Activated CD4-positive, alpha-beta T cell treated with anti-CD3 and anti-CD28 coated beads for 48 hours (primary cell): ENCODE measurements at regions not wholly inside any gene's neighbourhood (a gene's known extent, or its start where the extent isn't known, plus 50 kb on each side); places are given as distances from the start of the nearest gene placed in this dataset.
"Not testable (repeated sequence)": the region's sequence is repeated elsewhere in the genome, so short reads cannot be mapped to it uniquely, and the experiment has no call there.

Experiments
- DNase-seq: peaks from one replicate; pipeline ENCODE4 v3.0.0-alpha.2; 2020

GRCh38 chr5:4022056-4022670 lies 426.5 kb downstream of the IRX1 start:
- DNase-seq: no peak

GRCh38 chr5:4023091-4023752 lies 427.6 kb downstream of the IRX1 start:
- no peak for DNase-seq

GRCh38 chr5:4023753-4024335 lies 428.2 kb downstream of the IRX1 start:
- no peak for DNase-seq

- no peak for DNase-seq
These were observed 431.6 kb downstream of the IRX1 start for GRCh38 chr5:4027088-4027734.

- no peak for DNase-seq
These were observed 432.8 kb downstream of the IRX1 start for GRCh38 chr5:4028384-4028783.

GRCh38 chr5:4033546-4033945 lies 437.9 kb downstream of the IRX1 start:
- DNase-seq: not testable (repeated sequence)

GRCh38 chr5:4036861-4037260 lies 441.2 kb downstream of the IRX1 start:
- DNase-seq: no peak

- no peak for DNase-seq
These were observed 443.4 kb downstream of the IRX1 start for GRCh38 chr5:4038994-4039393.

GRCh38 chr5:4042311-4042710 lies 446.7 kb downstream of the IRX1 start:
- DNase-seq: no peak

- DNase-seq: no peak
These were observed 447.5 kb downstream of the IRX1 start for GRCh38 chr5:4043135-4043534.

GRCh38 chr5:4044881-4045280 lies 449.2 kb downstream of the IRX1 start:
- DNase-seq: no peak

GRCh38 chr5:4048398-4048797 lies 452.8 kb downstream of the IRX1 start:
- DNase-seq: no peak

- no peak for DNase-seq
These were observed 454.6 kb downstream of the IRX1 start for GRCh38 chr5:4050203-4050602.

GRCh38 chr5:4053136-4053535 lies 457.5 kb downstream of the IRX1 start:
- DNase-seq: no peak

- no peak for DNase-seq
These were observed 458.5 kb downstream of the IRX1 start for GRCh38 chr5:4054092-4054491.

- DNase-seq: no peak
These were observed 463.3 kb downstream of the IRX1 start for GRCh38 chr5:4058899-4059298.

GRCh38 chr5:4065472-4066320 lies 470.1 kb downstream of the IRX1 start:
- no peak for DNase-seq

- DNase-seq: no peak
These were observed 472.5 kb downstream of the IRX1 start for GRCh38 chr5:4068171-4068570.

GRCh38 chr5:4078544-4078943 lies 482.9 kb downstream of the IRX1 start:
- no peak for DNase-seq

GRCh38 chr5:4079831-4080230 lies 484.2 kb downstream of the IRX1 start:
- no peak for DNase-seq

GRCh38 chr5:4080370-4080769 lies 484.7 kb downstream of the IRX1 start:
- DNase-seq: no peak

GRCh38 chr5:4081059-4081458 lies 485.4 kb downstream of the IRX1 start:
- no peak for DNase-seq

- no peak for DNase-seq
These were observed 485.8 kb downstream of the IRX1 start for GRCh38 chr5:4081466-4081865.
